GM23338 (cell line): ENCODE measurements at regions not wholly inside any gene's neighbourhood (a gene's known extent, or its start where the extent isn't known, plus 50 kb on each side); places are given as distances from the start of the nearest gene placed in this dataset.

Experiments
- CREB1 ChIP-seq: fragments of 250-450 bp; sonication (Bioruptor Pico); IDR thresholded peaks from 2 replicates; pipeline ENCODE4 v1.5.0; 2020; ENCODE audit warnings: low read depth, mild to moderate bottlenecking, moderate library complexity
- POLR2AphosphoS5 ChIP-seq: IDR thresholded peaks from 2 replicates; pipeline ENCODE4 v1.6.1; 2016; ENCODE audit warnings: antibody characterized with exemption, low read depth
- TF ChIP-seq, protein P1 (sequence below), 2 experiments: fragments of 200-600 bp in 1 of 2; sonication (generic) in 1 of 2; conservative IDR thresholded peaks; 2 replicates each; pipeline versions ENCODE4 v1.5.1 to v1.6.1; 2016 to 2017; ENCODE audit warnings: antibody characterized with exemption in 2 of 2, low read depth in 2 of 2, mild to moderate bottlenecking in 2 of 2, moderate library complexity in 1 of 2
- TF ChIP-seq, protein P2 (sequence below): IDR thresholded peaks from one replicate; pipeline ENCODE4 v1.6.1; 2018; ENCODE audit warnings: antibody characterized with exemption; ENCODE audit not compliant: unreplicated experiment

DNA sequence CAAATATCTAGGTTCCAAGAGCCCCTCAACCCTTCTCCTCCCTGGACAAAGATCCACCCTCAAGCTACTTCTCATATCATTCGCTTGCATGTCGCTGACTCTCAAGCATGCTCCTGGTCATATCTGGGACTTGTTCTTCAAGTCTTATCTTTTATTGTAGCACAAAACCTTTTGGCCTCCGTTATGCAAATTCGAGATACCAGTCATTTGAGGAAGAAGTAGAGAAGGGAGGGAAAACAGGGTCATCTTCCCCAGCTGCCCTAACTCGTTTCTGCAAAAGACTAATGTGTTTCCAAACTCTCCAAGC lies 63.8 kb upstream of the ETS2 start:
- TF ChIP-seq, protein P1, sequence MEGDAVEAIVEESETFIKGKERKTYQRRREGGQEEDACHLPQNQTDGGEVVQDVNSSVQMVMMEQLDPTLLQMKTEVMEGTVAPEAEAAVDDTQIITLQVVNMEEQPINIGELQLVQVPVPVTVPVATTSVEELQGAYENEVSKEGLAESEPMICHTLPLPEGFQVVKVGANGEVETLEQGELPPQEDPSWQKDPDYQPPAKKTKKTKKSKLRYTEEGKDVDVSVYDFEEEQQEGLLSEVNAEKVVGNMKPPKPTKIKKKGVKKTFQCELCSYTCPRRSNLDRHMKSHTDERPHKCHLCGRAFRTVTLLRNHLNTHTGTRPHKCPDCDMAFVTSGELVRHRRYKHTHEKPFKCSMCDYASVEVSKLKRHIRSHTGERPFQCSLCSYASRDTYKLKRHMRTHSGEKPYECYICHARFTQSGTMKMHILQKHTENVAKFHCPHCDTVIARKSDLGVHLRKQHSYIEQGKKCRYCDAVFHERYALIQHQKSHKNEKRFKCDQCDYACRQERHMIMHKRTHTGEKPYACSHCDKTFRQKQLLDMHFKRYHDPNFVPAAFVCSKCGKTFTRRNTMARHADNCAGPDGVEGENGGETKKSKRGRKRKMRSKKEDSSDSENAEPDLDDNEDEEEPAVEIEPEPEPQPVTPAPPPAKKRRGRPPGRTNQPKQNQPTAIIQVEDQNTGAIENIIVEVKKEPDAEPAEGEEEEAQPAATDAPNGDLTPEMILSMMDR (conservative IDR thresholded peaks at IDR 0.05; ENCODE audit: low read depth in 2 of 2), result no peak
- no peak for TF ChIP-seq CREB1 (CRISPR knock-in tag)
- TF ChIP-seq POLR2AphosphoS5, result no peak
- TF ChIP-seq, protein P2, sequence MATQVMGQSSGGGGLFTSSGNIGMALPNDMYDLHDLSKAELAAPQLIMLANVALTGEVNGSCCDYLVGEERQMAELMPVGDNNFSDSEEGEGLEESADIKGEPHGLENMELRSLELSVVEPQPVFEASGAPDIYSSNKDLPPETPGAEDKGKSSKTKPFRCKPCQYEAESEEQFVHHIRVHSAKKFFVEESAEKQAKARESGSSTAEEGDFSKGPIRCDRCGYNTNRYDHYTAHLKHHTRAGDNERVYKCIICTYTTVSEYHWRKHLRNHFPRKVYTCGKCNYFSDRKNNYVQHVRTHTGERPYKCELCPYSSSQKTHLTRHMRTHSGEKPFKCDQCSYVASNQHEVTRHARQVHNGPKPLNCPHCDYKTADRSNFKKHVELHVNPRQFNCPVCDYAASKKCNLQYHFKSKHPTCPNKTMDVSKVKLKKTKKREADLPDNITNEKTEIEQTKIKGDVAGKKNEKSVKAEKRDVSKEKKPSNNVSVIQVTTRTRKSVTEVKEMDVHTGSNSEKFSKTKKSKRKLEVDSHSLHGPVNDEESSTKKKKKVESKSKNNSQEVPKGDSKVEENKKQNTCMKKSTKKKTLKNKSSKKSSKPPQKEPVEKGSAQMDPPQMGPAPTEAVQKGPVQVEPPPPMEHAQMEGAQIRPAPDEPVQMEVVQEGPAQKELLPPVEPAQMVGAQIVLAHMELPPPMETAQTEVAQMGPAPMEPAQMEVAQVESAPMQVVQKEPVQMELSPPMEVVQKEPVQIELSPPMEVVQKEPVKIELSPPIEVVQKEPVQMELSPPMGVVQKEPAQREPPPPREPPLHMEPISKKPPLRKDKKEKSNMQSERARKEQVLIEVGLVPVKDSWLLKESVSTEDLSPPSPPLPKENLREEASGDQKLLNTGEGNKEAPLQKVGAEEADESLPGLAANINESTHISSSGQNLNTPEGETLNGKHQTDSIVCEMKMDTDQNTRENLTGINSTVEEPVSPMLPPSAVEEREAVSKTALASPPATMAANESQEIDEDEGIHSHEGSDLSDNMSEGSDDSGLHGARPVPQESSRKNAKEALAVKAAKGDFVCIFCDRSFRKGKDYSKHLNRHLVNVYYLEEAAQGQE, result no peak
